ENCODE measurements at regions not wholly inside any gene's neighbourhood (a gene's known extent, or its start where the extent isn't known, plus 50 kb on each side); places are given as distances from the start of the nearest gene placed in this dataset.

GRCh38 chr13:109361562-109362289 is 424.7 kb downstream of the IRS2 start:
- dilution Hi-C loops (cut with HindIII; ENCODE audit: low sequenced_read_pairs, unreplicated experiment) (no loop called here), intact Hi-C loops (cut with micrococcal nuclease) (no loop called here), in situ Hi-C loops (cut with MboI; ENCODE audit: low sequenced_read_pairs) (loop anchor here (25.0 kb wide), 1 partner anchor 751 kb away; no protein-coding TSS in a partner anchor)
- Histone ChIP-seq H3K56ac (ENCODE audit: extremely low read depth, insufficient read depth, low read length) (no peak overlapping the region), H2AFZ (replicated peaks; ENCODE audit: low read length, poor library complexity) (no peak overlapping the region), H2BK120ac (ENCODE audit: low read depth, low read length) (no peak overlapping the region), H4K91ac (ENCODE audit: insufficient read depth, low read depth, low read length) (no peak overlapping the region), H3K18ac (ENCODE audit: low read depth, low read length) (no peak overlapping the region), H3K9me1 (ENCODE audit: insufficient read depth, low read length) (peaks cover 5% of the 10 kb centered on the region), H3K79me1 (ENCODE audit: low read depth in 1 of 2, low read length in 2 of 2) (no peaks in the 10 kb centered on the region), H3K27me3 (ENCODE audit: control insufficient read depth, insufficient read depth, low read length) (no peaks in the 10 kb centered on the region; the same call in 1 of the 2 replicates), H3K4me2 (ENCODE audit: low read depth, low read length) (no peak overlapping the region), H3K14ac (replicated peaks; ENCODE audit: low read depth, low read length) (no peak overlapping the region), H2AK5ac (ENCODE audit: low read depth, low read length) (no peak overlapping the region), H3K4me3 (ENCODE audit: insufficient read depth, low read depth, low read length) (no peak overlapping the region), H4K20me1 (ENCODE audit: insufficient read depth, low read length) (no peaks in the 10 kb centered on the region), H2BK20ac (ENCODE audit: low read depth, low read length) (no peak overlapping the region), H3K27ac (ENCODE audit: insufficient read depth, low read length) (no peak overlapping the region), H2BK5ac (ENCODE audit: low read depth, low read length, poor library complexity, severe bottlenecking) (no peak overlapping the region), H2BK15ac (ENCODE audit: low read depth, low read length) (no peak overlapping the region), H2AK9ac (replicated peaks; ENCODE audit: low read depth, low read length, poor library complexity) (no peak overlapping the region), H3K4me1 (ENCODE audit: control insufficient read depth, insufficient read depth, low read length) (no peaks in the 10 kb centered on the region), H4K8ac (ENCODE audit: low read depth in 2 of 2, low read length in 2 of 2) (no peak overlapping the region), H3K9me3 (ENCODE audit: control insufficient read depth, insufficient read depth, low read length) (peaks cover 3% of the 10 kb centered on the region; the same call in 1 of the 2 replicates), H4K5ac (ENCODE audit: low read depth, low read length) (no peak overlapping the region), H3K36me3 (ENCODE audit: control insufficient read depth, insufficient read depth, low read length) (no peaks in the 10 kb centered on the region), H3K4ac (ENCODE audit: low read depth, low read length) (no peak overlapping the region), H3K23ac (ENCODE audit: low read depth, low read length) (no peak overlapping the region), H3K9ac (ENCODE audit: low read depth, low read length) (no peak overlapping the region)
- CTCF ChIA-PET: no interaction called here
- DNase-seq (no peak), ATAC-seq (ENCODE audit: low read depth) (no peak)
- POLR2A ChIA-PET (ENCODE audit: unreplicated experiment): no interaction called here
- TF ChIP-seq NFE2L2 (IDR thresholded peaks at IDR 0.05; ENCODE audit: low read depth, low read length): no peak
- no peak for TF ChIP-seq BHLHE40 (IDR thresholded peaks at IDR 0.05; ENCODE audit: low read depth, low read length)
- no peak for TF ChIP-seq FOS (IDR thresholded peaks at IDR 0.05; ENCODE audit: low read depth, low read length)
- no peak for TF ChIP-seq MAFK (IDR thresholded peaks at IDR 0.05; ENCODE audit: low read depth, low read length)
- no peak for TF ChIP-seq RCOR1 (IDR thresholded peaks at IDR 0.05; ENCODE audit: insufficient replicate concordance, low read length)
- no peak for TF ChIP-seq CEBPB (IDR thresholded peaks at IDR 0.05; ENCODE audit: low read depth, low read length)
- no peak for TF ChIP-seq POLR2A (IDR thresholded peaks at IDR 0.05; ENCODE audit: low read depth, low read length)
- no peak for TF ChIP-seq CTCF (conservative IDR thresholded peaks at IDR 0.05; ENCODE audit: low read depth, low read length)
- no peak for TF ChIP-seq MAZ (IDR thresholded peaks at IDR 0.05; ENCODE audit: borderline replicate concordance, low read depth, low read length)
- TF ChIP-seq RAD21 (IDR thresholded peaks at IDR 0.05; ENCODE audit: low read length): no peak
- TF ChIP-seq MXI1 (IDR thresholded peaks at IDR 0.05; ENCODE audit: borderline replicate concordance, low read depth, low read length): no peak
- TF ChIP-seq RFX5 (IDR thresholded peaks at IDR 0.05; ENCODE audit: low read depth, low read length): no peak
- TF ChIP-seq SMC3 (IDR thresholded peaks at IDR 0.05; ENCODE audit: low read depth, low read length): no peak
- TF ChIP-seq ELK1 (IDR thresholded peaks at IDR 0.05; ENCODE audit: borderline replicate concordance, low read depth, low read length): no peak
- TF ChIP-seq CHD1 (IDR thresholded peaks at IDR 0.05; ENCODE audit: low read depth, low read length): no peak
- no peak for TF ChIP-seq USF2 (IDR thresholded peaks at IDR 0.05; ENCODE audit: low read depth, low read length)
- no TSS peak for BruUV-seq (replicated peaks)
- WGBS, 2 experiments (ENCODE audit: extremely low coverage in 2 of 2, insufficient read length in 1 of 2): 100% methylated on average over 1 of the region's 11 CpGs; no CpG with 5 or more reads in 1 of the 2 experiments

Data from IMR-90 (cell line).